AML-193 (cell line): ENCODE measurements at regions not wholly inside any gene's neighbourhood (a gene's known extent, or its start where the extent isn't known, plus 50 kb on each side); places are given as distances from the start of the nearest gene placed in this dataset.

Source experiments
- DNase-seq, 2 experiments: peaks; one replicate each; lab custom pipeline; 2025; lab: John Stamatoyannopoulos, UW

GRCh38 chr17:51555153-51555552 is 294.8 kb downstream of the UTP18 start:
- DNase-seq = no peak

GRCh38 chr17:51559778-51560177 is 299.4 kb downstream of the UTP18 start:
- DNase-seq = no peak

GRCh38 chr17:51560398-51560797 is 300.1 kb downstream of the UTP18 start:
- DNase-seq = no peak

- no peak for DNase-seq
These were observed 303.6 kb downstream of the UTP18 start for GRCh38 chr17:51563961-51564360.

- no peak for DNase-seq
These were observed 311.8 kb downstream of the UTP18 start for GRCh38 chr17:51572115-51572514.
